AG09319 (cell line): ENCODE measurements at regions not wholly inside any gene's neighbourhood (a gene's known extent, or its start where the extent isn't known, plus 50 kb on each side); places are given as distances from the start of the nearest gene placed in this dataset.

Experiments
- DNase-seq: peaks from one replicate; pipeline ENCODE4 v3.0.0-alpha.2; 2010; ENCODE audit warnings: low read depth; ENCODE audit errors: extremely low read depth
- CTCF ChIP-seq: IDR thresholded peaks from 2 replicates; pipeline ENCODE4 v1.5.1; 2011; ENCODE audit warnings: low read depth, mild to moderate bottlenecking, inconsistent platforms, low read length, moderate library complexity

GRCh38 chr10:33045421-33045820, 87.4 kb upstream of the ITGB1 start:
- DNase-seq: no peak
- no peak for TF ChIP-seq CTCF

- no peak for DNase-seq
- TF ChIP-seq CTCF: no peak
These were observed 84.5 kb upstream of the ITGB1 start for GRCh38 chr10:33042565-33042964.

GRCh38 chr10:33041783-33042437, 83.9 kb upstream of the ITGB1 start:
- DNase-seq: no peak
- TF ChIP-seq CTCF: no peak

- no peak for TF ChIP-seq CTCF
- no peak for DNase-seq
These were observed 82.4 kb upstream of the ITGB1 start for GRCh38 chr10:33040436-33040835.

- no peak for TF ChIP-seq CTCF
- DNase-seq: no peak
These were observed 81.2 kb upstream of the ITGB1 start for GRCh38 chr10:33039181-33039580.

GRCh38 chr10:33038672-33039071, 80.6 kb upstream of the ITGB1 start:
- TF ChIP-seq CTCF: no peak
- no peak for DNase-seq

- DNase-seq: no peak
- no peak for TF ChIP-seq CTCF
These were observed 79.7 kb upstream of the ITGB1 start for GRCh38 chr10:33037726-33038125.
